ENCODE measurements at regions not wholly inside any gene's neighbourhood (a gene's known extent, or its start where the extent isn't known, plus 50 kb on each side); places are given as distances from the start of the nearest gene placed in this dataset.

DNA sequence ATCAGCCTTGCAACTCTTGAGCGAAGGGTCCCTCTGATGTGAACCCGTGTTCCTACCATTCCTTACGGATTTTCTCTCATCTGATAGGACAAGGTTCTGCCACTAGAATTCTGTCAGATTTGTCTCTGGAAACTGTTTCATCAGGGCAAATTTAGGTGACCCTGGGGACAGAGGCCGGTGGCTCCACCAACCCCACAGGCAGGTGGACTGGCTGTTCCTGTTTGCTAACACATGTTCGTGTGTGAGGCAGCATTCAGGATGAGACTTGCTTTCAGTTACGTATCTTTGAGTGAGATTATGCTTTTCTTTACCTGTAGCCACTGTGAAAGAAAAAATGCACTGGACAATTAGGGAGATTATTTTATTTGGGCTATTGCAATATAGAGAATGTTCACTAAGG, 449.9 kb downstream of the INHBA start:
- DNase-seq (ENCODE audit: low spot score) (no peak), FAIRE-seq (no peak)

DNA sequence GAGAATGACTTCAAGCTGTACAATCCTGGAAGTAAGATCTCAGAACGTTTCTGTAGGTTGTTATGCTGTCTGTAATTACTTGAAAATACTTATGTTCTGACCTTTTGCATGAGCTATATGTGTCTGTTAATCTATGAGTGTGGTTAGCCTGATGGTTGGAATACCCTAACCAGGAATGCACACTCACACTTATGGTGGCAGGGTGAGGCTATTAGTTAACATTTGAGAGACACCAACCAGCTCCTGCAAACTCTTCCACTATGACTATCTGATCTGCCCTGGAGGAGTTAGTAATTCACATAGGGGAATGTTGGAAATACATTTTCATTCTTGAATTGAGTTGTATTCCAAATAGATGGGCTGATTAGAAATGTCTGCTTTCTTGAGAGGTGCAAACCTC, 450.3 kb downstream of the INHBA start:
- no peak for FAIRE-seq

DNA sequence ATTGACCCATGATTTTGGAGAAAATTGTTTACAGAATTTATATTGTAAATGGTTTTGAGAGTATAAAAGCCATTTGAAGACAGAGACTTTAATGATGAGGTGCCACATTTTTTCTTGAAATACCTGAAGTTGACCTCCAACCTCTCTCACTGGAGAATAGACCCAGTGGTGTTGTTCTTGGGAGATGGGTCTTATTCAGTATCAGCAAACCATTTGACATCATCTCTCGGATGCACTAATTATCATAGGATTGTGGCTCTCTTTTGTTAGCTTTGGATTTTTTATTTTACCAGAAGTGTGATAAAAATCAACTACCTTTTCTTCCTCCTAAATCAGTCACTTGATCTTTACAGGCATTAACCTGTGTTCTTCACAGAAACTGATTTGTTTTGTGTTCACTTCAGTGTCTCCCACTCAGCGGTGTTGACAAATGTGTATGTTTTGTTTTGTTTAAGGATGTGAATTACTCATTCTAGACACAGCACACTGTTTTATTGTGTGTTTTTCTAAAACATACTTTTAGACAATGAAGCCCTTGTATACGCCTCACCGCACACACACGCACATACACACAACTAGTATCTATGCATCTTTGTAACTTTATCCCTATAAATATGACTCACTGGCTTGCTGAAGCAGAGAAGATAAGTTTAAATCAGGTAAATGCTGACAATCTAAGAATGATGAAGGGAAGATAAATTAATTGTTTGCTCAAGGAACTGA, 455.6 kb downstream of the INHBA start:
- FAIRE-seq (peak; percentile 67), DNase-seq (ENCODE audit: low spot score) (peak; percentile 45)

More for the DNA sequence above, 450.3 kb downstream of the INHBA start:
- DNase-seq (ENCODE audit: low spot score), result no peak

DNA sequence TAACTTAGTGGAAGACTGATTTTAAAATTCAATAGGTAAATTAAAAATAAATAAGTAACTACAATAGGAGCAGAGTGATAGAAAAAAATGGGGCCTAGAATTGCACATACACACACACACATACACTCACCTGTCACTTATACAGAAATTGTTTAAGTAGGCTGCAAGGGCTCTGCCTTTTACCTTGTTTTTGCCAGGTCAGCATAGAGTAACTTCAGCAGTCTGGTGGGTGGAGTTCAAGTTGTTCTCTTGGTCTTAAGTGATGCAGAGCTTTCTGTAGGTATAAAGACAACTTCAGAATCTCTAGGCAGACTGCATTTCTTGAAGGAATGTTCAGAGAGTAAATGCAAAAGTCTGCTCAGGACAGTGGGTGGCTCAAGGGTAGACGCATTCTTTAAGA, 457.0 kb downstream of the INHBA start:
- FAIRE-seq (no peak), DNase-seq (ENCODE audit: low spot score) (no peak)

DNA sequence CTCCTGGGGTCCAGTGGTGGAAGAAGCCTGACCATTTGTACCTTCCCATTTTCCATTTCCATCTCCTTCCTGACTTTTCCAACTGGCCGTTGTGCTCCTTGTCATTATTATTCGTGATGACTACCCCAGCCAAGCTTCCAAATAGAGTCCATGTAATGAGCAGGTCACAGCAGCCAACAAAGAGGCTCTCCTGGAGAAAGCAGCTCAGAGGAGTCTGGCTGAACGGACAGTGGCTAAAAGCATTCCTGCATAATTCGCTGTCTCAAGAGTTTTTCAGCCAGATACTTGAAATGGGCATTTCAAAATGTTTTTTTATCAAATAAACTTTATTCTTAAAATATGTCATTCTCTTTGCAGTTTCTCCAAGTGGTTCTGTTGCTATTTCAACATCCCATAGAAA, 458.6 kb downstream of the INHBA start:
- DNase-seq (ENCODE audit: low spot score), result no peak
- FAIRE-seq, result no peak

DNA sequence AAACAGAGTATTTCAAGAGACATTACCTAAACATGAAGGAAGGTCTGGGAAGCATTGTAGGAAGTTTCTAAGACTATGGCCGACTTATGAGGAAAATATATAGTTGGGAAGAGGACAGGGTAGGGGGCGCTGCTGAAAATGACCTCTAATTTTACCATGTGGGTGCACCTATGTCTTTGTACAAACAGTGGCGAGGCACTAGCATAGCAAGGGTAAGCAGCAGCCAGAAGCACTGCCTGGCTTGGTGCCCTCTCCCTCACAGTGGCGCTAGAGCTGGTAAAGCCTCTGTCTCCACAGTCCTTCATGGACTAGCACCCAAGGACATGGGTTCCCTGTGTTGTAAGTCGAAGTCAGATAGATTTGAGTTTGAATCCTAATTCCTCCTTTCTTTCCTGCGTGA, 461.2 kb downstream of the INHBA start:
- DNase-seq (ENCODE audit: low spot score), result no peak
- FAIRE-seq, result no peak

DNA sequence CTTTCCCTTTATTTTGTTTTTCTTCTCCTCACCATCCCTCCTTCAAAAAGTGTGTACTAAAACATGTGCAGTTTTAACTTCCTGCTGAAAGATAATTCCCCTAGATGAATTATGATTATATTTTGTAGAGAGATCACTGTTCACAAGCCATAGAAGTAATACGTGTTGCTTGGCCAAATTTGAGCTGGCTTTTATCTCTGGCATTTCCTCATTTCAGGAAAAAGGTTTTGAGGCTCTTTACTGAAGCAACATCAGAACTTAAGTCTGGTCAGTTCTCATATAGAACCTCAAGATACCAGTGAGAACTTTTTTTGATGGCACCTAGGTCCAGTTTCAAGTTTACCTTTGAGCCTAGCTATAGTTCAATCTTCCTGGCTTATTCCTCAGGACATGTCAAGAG, 463.3 kb downstream of the INHBA start:
- FAIRE-seq, result no peak
- DNase-seq (ENCODE audit: low spot score), result no peak

DNA sequence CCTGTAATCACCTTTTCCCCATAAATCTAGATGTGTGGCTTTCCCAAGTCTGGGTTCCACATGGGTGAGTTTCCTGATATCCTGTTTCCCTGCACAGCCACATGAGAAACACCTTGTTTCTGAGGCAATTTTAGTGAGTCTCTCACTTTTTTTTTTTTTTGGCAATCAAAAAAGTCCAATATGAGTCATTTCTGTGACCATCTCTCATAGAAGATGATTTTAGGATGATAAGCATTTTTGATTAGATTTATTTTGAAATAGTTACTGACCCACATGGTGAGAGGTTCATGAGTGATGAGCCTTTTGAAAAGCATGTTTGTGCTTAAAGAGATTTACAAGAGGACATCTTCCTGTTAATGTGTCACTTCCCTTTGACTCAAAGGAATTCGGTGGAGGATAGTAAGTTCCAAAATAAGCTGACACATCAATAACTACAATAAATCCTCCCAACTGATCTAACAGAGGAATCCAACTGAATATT, 464.0 kb downstream of the INHBA start:
- FAIRE-seq (peak; percentile 55), DNase-seq (ENCODE audit: low spot score) (no peak)

DNA sequence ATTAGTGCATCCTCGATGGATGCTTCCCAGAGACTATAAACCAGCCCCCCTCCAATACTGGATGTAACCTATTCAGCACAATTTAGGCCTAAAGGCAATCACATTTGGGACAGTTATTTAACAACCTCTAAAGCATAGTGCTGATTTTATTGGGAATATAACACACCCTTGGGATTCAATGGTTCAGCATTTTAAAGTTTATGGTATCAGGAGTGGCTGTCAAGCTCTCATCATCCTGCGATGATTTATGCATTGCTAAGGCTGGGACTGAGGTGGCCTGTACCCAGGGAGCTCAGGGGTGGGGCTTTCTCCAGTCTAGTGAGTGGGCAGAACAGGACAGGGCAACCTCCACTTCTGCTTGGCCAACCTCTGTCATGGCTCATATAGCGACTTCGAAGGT, 464.9 kb downstream of the INHBA start:
- FAIRE-seq, result peak; percentile 40
- no peak for DNase-seq (ENCODE audit: low spot score)

DNA sequence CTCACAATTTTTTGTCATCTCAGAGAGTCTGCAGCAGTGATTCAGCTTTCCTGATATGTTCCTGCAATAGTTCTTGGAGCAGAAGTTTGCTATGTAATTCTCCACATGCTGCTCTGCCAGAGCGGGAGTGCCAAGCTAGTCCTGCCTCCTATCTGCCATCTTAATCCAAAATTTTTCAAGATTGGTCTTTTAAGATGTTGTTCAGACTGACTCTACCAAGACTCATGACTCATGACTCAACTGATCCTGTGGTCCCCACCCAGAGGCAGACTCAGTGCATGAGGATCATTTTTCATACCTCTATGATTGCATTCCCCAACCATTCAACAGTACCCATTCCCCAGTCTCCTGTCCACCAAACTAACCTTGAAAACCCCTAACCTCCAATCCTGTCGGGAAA, 470.8 kb downstream of the INHBA start:
- FAIRE-seq (peak; percentile 74), DNase-seq (ENCODE audit: low spot score) (no peak)

DNA sequence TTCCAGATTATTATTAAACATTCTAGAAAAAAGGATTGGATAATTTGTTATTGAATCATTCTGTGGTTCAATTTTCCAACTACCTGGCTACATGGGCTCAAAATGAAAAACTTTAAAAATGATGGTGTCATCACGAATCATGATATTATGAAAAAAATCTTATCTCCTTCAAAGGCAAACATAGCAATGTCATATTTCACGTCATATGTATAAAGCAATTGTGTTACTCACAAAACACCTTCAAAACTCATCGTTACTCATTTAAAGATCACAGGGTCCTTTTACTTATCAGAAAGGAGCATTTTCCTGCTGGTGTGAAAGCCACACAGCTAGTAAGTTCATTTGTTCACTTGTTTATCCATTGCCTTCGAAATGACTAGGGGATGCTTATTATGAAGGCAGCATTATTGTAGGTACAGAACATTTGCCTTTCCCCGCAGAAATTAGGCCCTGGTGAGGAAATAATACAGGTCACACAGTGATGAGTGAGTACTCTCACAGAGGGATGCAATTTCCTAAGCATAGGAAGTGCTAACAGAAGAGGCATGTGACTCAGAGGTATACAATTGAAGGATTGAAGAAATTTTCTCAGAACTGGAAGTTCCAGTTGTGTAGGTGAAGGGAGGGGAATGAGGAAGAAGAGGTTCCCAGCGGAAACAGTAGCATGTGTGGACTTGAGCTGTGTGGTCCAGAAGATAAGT, 478.7 kb downstream of the INHBA start:
- FAIRE-seq, result peak; percentile 87
- DNase-seq (ENCODE audit: low spot score), result no peak

DNA sequence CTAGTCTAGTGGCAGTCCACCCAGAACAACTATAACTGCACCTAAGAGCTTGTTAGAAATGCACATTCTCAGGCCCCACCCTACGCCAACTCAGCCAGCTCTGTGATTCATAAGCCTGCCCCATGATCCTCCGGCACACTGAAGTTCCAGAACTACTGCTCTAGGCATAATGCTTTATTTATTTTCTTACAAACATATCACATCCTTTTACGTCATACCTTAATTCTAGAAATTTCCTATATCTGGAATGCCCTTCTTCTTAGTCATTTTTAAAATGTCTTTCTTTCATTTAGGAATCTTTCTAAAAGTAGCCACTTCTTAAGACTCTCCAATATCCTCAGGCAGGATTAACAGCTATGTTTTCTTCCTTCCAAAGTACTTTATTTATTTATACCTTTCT, 480.1 kb downstream of the INHBA start:
- DNase-seq (ENCODE audit: low spot score) (no peak), FAIRE-seq (no peak)

DNA sequence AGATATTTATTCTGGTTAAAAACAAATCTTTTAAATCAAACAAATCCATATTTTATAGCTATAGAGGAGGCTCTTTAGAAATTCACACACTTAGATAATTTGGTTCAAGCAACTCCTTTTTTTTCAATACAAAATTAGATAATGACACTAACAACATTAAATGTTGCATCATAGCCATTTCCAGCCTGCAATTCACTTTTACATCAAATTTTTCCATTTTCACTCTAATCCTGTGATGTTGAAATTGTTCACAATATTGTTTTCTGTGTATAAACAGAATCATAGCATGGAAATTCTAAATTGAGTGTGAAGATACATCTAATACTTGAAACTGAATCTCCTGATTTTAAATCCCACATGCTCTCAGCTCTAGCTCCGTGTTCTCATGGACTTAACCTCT, 482.6 kb downstream of the INHBA start:
- DNase-seq (ENCODE audit: low spot score) (no peak), FAIRE-seq (no peak)

DNA sequence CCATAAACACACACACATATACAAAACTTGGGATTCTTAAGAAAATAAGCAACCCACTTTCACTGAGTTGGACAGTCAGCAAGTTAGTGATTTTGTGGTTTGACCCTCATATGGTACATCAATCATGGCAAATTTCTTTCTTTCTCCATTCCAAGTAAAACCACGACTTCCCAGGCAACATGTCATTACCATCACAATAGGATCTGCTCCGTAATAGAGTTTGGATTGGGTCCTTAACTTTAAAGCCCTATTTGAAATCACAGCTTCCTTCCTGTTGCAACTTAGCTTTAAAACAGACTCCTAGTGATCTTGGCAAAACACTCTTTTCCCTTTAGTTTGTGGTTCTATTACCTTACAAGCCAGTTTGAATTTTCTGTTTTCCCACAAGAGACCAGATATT, 483.6 kb downstream of the INHBA start:
- DNase-seq (ENCODE audit: low spot score) (no peak), FAIRE-seq (peak; percentile 37)

DNA sequence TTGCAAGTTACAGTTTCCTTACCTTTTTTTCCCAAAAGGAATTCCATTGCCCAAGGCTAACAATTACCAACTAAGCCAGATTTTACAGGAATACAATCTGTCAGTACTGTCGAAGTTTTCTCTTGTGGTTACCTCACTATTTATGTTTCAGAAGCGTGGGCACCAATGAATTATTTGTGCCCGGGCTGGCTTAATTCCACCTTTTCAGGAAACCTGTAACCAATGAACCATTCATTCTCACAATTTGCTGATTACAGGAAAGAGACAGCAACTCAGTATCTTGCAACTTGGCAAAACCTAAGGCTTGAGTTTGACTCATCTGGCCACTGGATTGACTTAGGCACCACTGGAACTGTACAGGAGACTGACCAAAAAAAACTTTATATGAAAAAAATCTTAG, 485.6 kb downstream of the INHBA start:
- no peak for FAIRE-seq
- DNase-seq (ENCODE audit: low spot score), result no peak

DNA sequence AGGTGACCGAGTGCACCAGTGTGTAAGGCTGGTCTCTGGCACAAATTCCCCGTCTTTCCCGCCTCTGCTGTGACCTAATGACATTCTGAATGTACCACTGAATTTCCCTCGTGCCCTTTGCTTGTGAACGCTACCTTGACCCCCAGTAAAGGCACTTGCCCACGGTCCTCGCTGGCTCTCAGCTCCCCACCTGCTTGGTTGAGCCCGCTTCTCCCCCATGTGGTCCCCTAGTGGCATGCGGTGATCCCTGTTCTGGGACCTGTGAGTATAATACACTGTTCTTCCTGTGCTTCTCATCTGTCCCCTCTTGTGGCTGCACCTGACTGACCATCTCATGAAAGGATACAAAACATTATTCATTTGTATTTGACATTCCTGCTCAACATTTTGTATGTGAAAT, 495.7 kb downstream of the INHBA start:
- FAIRE-seq (no peak), DNase-seq (ENCODE audit: low spot score) (no peak)

DNA sequence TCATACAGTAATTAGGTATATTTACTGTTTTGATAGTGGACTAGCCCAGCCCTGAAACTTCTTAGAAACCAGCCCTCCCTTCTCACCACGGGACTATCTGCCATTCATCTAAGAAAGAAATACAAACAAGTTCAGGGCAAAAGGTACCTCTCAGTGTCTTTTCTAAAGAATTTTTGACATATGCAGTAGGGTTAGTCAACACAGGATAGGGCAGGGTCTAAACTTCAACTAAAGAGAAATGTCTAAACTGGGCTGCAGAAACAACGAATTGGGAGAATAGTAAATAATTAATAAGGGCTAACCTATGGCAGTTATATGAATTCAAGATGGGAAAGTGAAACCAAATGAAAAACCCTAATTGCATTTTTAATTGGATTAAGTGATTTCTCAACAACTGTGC, 496.6 kb downstream of the INHBA start:
- FAIRE-seq, result no peak

DNA sequence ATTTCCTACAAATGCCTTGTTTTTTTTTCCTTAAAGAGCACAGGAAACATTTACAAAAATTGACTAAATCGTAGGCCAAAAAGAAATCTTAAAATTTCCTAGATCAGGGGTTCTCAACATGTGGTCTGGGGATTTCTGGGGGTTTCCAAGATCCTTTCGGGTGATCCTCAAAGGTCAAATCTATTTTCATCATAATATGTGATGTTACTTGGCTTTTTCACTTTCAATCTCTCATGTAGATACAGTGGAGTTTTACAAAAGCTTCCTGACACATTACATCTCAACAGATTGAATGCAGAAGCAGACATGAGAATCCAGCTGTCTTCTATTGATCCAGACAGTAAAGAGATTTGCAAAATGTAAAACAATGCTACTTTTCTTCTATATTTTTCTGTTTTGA, 497.3 kb downstream of the INHBA start:
- FAIRE-seq (no peak), DNase-seq (ENCODE audit: low spot score) (no peak)

More for the DNA sequence above, 496.6 kb downstream of the INHBA start:
- DNase-seq (ENCODE audit: low spot score), result no peak

DNA sequence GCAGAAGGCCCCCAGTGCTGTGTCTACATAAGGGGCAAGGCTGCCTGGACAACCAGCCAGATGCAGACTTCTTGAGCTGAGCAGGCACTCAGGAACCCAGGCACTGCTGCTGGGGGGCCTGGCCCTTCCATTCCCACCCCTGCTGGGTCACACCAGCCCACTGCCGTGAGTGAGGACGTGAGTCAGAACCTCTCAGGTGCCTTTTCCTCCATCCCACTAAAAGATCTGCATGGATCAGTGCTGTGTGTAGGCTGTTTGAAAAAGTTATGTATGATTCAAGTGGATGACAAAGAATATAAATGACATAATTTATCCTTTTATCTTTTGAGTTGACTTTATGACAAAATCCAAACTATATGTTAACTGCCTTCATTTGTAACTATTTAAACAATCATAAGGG, 499.3 kb downstream of the INHBA start:
- FAIRE-seq (no peak), DNase-seq (ENCODE audit: low spot score) (no peak)

DNA sequence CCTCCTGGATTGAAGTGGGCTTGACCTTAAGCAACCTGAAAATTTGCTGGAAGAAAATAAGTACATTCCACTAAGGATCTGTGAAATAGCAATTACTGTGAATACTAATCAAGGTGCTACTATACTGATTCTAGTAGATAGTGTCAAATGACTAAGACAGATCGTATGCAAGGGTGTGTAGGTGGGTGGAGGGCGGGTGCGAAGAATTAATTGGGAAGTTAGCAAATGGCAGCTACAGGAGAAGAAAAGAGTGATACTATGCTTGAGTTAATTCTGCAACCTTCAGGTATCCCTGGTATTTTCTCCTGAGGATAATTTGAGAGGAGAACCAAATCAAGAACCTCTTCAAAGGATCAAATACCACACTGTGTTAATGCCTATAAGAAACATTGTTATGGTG, 501.9 kb downstream of the INHBA start:
- FAIRE-seq, result no peak

DNA sequence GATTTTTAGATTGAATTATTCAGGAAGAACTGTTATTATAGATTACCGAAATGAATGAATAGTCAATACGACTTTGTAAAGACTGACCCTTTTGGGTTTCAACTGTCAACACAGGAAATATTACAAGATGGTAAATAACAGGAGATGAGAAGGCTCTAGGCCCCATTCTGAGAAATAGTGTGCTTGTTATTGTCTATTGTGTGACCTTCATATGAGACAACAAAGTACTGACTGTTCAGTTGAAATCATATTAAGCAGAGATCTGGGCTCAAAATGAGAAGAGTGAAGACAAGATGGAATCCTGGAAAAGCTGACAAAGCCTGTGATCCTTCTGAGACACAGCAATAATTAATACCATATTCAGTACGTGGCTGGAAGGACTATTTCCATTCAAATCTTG, 503.8 kb downstream of the INHBA start:
- DNase-seq (ENCODE audit: low spot score) (no peak), FAIRE-seq (no peak)

More for the DNA sequence above, 501.9 kb downstream of the INHBA start:
- DNase-seq (ENCODE audit: low spot score), result no peak

DNA sequence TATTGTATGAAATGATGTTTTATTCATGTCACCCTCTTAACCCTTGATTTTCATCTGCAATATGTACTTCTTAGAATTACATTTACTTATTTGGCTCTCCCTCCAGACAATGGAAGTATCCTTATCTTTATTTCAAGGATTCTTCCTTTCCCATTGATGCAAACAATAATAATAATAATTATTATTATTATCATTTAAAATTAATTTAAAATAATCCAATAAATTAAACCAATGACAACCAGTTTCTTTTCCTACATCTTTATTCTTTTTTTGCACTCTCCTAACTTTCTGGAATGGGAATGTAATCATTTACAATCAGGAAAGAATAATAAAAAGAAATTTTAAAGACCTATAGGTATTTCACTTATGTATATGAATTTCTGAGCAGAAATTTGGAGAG, 504.4 kb downstream of the INHBA start:
- DNase-seq (ENCODE audit: low spot score) (no peak), FAIRE-seq (no peak)

DNA sequence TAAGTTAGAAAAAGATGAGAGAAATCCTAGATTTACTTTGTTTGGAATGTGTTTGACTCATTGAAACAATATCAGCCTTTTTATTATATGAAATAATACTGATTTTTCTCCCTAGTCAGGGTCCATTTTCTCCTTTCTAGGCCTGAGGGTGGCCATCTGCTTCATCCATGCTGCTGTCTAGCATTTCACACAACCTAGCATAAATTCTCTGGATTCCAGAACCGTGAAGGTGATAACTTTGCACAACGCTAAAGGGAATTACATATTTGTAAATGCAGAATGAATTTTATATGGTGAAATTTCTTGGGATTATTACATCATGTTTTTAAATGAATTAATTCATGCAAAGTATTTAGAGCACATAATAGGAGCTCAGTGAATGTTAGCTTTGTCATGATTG, 505.1 kb downstream of the INHBA start:
- no peak for FAIRE-seq
- DNase-seq (ENCODE audit: low spot score), result no peak
